K562 (cell line): ENCODE measurements at regions not wholly inside any gene's neighbourhood (a gene's known extent, or its start where the extent isn't known, plus 50 kb on each side); places are given as distances from the start of the nearest gene placed in this dataset.
A peak's percentile ranks its signal among the peaks of the same experiment; 100 is the strongest.

ENCODE experiments used
- ATAC-seq: fragments of 200-7000 bp; cut with Tn5 transposase; 3 replicates; pipeline ENCODE4 v1.9.1; 2020; ENCODE audit warnings: moderate library complexity
- BruUV-seq: library from RNA; stranded (reverse); fragments of 400-500 nt; replicated peaks from 2 replicates; lab custom pipeline; 2021; lab: Mats Ljungman, UMichigan
- CTCF ChIA-PET: fragments of 300-600 bp; formaldehyde crosslinking; extraction: SDS; loops from one replicate; lab custom pipeline; 2021; ENCODE audit warnings: low intra/inter-chr PET ratio; lab: Yijun Ruan, JAX
- POLR2A ChIA-PET: fragments of 300-600, 350-650 bp; sonication (Branson Sonifier 250); formaldehyde crosslinking; extraction: SDS; loops from one replicate; lab custom pipeline; 2021; ENCODE audit warnings: antibody characterized with exemption, inconsistent platforms; lab: Yijun Ruan, JAX
- DNase-seq, 4 experiments: peaks; one replicate each; pipeline versions ENCODE4 v3.0.0 to v3.0.0-alpha.2; 2011 to 2018; ENCODE audit warnings: low spot score in 3 of 4, mixed read lengths in 3 of 4; ENCODE audit errors: extremely low read depth in 1 of 4
- FAIRE-seq: peaks from 2 replicates; lab custom pipeline; 2011; peaks lifted over from hg19 to GRCh38; lab: Jason Lieb, UNC
- H2AFZ ChIP-seq: 2 replicates; pipeline ENCODE4 v1.6.0; 2011; ENCODE audit warnings: low read depth, low read length, control low read depth, inconsistent platforms
- H3K27ac ChIP-seq: fragments of 200-600 bp; 3 replicates; pipeline ENCODE4 v1.8.0; 2011; ENCODE audit warnings: low read depth, mild to moderate bottlenecking, control low read depth, inconsistent platforms, low read length, moderate library complexity, mixed read lengths; ENCODE audit errors: extremely low read depth
- H3K27me3 ChIP-seq, 2 experiments: fragments of 300-600 bp in 1 of 2; 2 replicates in 1 of 2; 3 replicates in 1 of 2; pipeline versions ENCODE4 v1.6.0 to v1.8.0; 2011; ENCODE audit warnings: inconsistent platforms in 2 of 2, low read length in 2 of 2, mild to moderate bottlenecking in 1 of 2, mixed read lengths in 1 of 2, moderate library complexity in 1 of 2; ENCODE audit not compliant: control insufficient read depth in 2 of 2, insufficient read depth in 2 of 2
- H3K36me3 ChIP-seq: fragments of 300-600 bp; 3 replicates; pipeline ENCODE4 v1.8.0; 2011; ENCODE audit warnings: mild to moderate bottlenecking, low read length, inconsistent platforms; ENCODE audit not compliant: control insufficient read depth, insufficient read depth
- H3K4me1 ChIP-seq, 2 experiments: fragments of 200-600 bp in 1 of 2; replicated peaks in 1 of 2; 2 replicates in 1 of 2; 3 replicates in 1 of 2; pipeline versions ENCODE4 v1.5.1 to v1.8.0; 2011; ENCODE audit warnings: inconsistent platforms in 2 of 2, low read length in 2 of 2, mild to moderate bottlenecking in 1 of 2, mixed read lengths in 1 of 2, moderate library complexity in 1 of 2; ENCODE audit not compliant: control insufficient read depth in 2 of 2, insufficient read depth in 2 of 2
- H3K4me2 ChIP-seq: 2 replicates; pipeline ENCODE4 v1.6.1; 2011; ENCODE audit warnings: low read length, control low read depth, inconsistent platforms, mixed read lengths; ENCODE audit not compliant: insufficient read depth
- H3K4me3 ChIP-seq: fragments of 200-600 bp; sonication (generic), shearing (Covaris generic); 2 replicates; pipeline ENCODE4 v1.5.1; 2016; ENCODE audit warnings: control low read depth, inconsistent platforms
- H3K79me2 ChIP-seq: fragments of 200-600 bp; 3 replicates; pipeline ENCODE4 v1.8.0; 2011; ENCODE audit warnings: low read length, inconsistent platforms; ENCODE audit not compliant: control insufficient read depth, insufficient read depth
- H3K9ac ChIP-seq, 2 experiments: 2 replicates each; pipeline versions ENCODE4 v1.6.0 to v1.6.1; 2011; ENCODE audit warnings: low read depth in 2 of 2, low read length in 2 of 2, control low read depth in 1 of 2, inconsistent platforms in 1 of 2, mild to moderate bottlenecking in 1 of 2, mixed read lengths in 1 of 2; ENCODE audit not compliant: insufficient read depth in 1 of 2
- H3K9me1 ChIP-seq: one replicate; pipeline ENCODE4 v1.6.0; 2011; ENCODE audit warnings: inconsistent platforms, mild to moderate bottlenecking, low read length, moderate library complexity; ENCODE audit not compliant: control insufficient read depth, insufficient read depth
- H3K9me3 ChIP-seq: replicated peaks from 2 replicates; pipeline ENCODE4 v1.5.1; 2011; ENCODE audit warnings: low read depth, low read length, inconsistent platforms; ENCODE audit not compliant: control insufficient read depth, insufficient read depth
- H4K20me1 ChIP-seq: replicated peaks from 2 replicates; pipeline ENCODE4 v1.6.1; 2011; ENCODE audit warnings: low read length, inconsistent platforms, mixed read lengths; ENCODE audit not compliant: control insufficient read depth, insufficient read depth
- FOXJ2 ChIP-seq: fragments of 200-800 bp; sonication (Bioruptor generic); IDR thresholded peaks from 2 replicates; pipeline ENCODE4 v1.6.1; 2016; ENCODE audit warnings: missing genetic modification characterization, missing compliant biosample characterization
- MAFF ChIP-seq: IDR thresholded peaks from 2 replicates; pipeline ENCODE4 v1.6.1; 2012; ENCODE audit warnings: low read length, improper control_type of control experiment
- NFE2L1 ChIP-seq: fragments of 450-650 bp; IDR thresholded peaks from 2 replicates; pipeline ENCODE4 v1.6.1; 2016; ENCODE audit warnings: missing genetic modification characterization, low read depth, mild to moderate bottlenecking, missing compliant biosample characterization, moderate library complexity, borderline replicate concordance
- NONO ChIP-seq, 2 experiments: fragments of 200-400 bp in 1 of 2; fragments of 450-650 bp in 1 of 2; formaldehyde crosslinking in 1 of 2; IDR thresholded peaks; 2 replicates each; pipeline ENCODE4 v1.6.1; 2017; ENCODE audit warnings: low read depth in 2 of 2, mild to moderate bottlenecking in 2 of 2, moderate library complexity in 2 of 2, low read length in 1 of 2
- PHF21A ChIP-seq: fragments of 450-650 bp; IDR thresholded peaks from 2 replicates; pipeline ENCODE4 v1.6.1; 2017; ENCODE audit warnings: low read depth, borderline replicate concordance
- POLR2AphosphoS2 ChIP-seq: IDR thresholded peaks from 2 replicates; pipeline ENCODE4 v1.6.1; 2012; ENCODE audit warnings: low read length, improper control_type of control experiment
- RERE ChIP-seq: sonication (generic); formaldehyde crosslinking; IDR thresholded peaks from 2 replicates; pipeline ENCODE4 v1.8.0; 2023; ENCODE audit warnings: missing genetic modification reagents, mild to moderate bottlenecking, borderline replicate concordance
- SMAD4 ChIP-seq: fragments of 250-450 bp; sonication (Bioruptor Pico); conservative IDR thresholded peaks from 2 replicates; pipeline ENCODE4 v1.8.0; 2021; ENCODE audit warnings: inconsistent platforms, mild to moderate bottlenecking, moderate library complexity
- TSC22D4 ChIP-seq: fragments of 450-650 bp; IDR thresholded peaks from 2 replicates; pipeline ENCODE4 v1.6.1; 2016; ENCODE audit warnings: missing genetic modification characterization, missing biosample characterization, control low read depth
- ZKSCAN8 ChIP-seq: fragments of 200-800 bp; sonication (Bioruptor generic); IDR thresholded peaks from 2 replicates; pipeline ENCODE4 v1.6.1; 2016; ENCODE audit warnings: missing genetic modification characterization, missing compliant biosample characterization
- ZNF316 ChIP-seq: fragments of 450-650 bp; IDR thresholded peaks from 2 replicates; pipeline ENCODE4 v1.6.1; 2016
- ZNF41 ChIP-seq: fragments of 250-450 bp; sonication (Bioruptor Pico); conservative IDR thresholded peaks from 2 replicates; pipeline ENCODE4 v1.4.0; 2020; ENCODE audit warnings: mild to moderate bottlenecking
- ZNF655 ChIP-seq: fragments of 250-450 bp; sonication (Bioruptor Pico); IDR thresholded peaks from 2 replicates; pipeline ENCODE4 v1.5.0; 2021
- in situ Hi-C: fragments of 300-500 bp; cut with MboI; formaldehyde crosslinking; loops from 4 replicates; pipeline ENCODE4 v1.15.0; 2018; ENCODE audit warnings: inconsistent platforms, mixed read lengths
- intact Hi-C: fragments of 100-400 bp; cut with micrococcal nuclease; formaldehyde crosslinking; loops from 2 replicates; pipeline ENCODE4 v1.14.2; 2022
- TF ChIP-seq, protein P1 (sequence below): fragments of 250-450 bp; sonication (Bioruptor Pico); IDR thresholded peaks from 2 replicates; pipeline ENCODE4 v1.8.0; 2022; ENCODE audit warnings: inconsistent platforms
- TF ChIP-seq, protein P2 (sequence below): fragments of 250-450 bp; sonication (Bioruptor Pico); IDR thresholded peaks from 2 replicates; pipeline ENCODE4 v1.6.1; 2021; ENCODE audit warnings: mild to moderate bottlenecking

DNA sequence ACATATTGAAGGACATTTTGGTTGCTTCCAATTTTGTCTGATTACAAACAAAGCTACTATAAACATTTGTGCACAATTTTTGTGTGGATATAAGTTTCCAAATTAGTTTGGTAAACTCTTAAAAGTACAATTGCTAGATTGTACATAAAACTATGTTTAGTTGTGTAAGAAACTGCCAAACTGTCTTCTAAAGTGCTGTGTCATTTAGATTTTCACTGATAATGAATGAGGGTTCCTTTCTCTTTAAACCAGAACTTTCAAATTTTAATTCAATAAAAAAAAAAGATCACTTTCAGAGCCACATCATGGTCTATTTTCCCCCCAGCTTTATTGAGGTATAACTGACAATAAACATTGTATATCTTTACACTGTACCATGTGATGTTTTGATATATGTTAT, 74.0 kb upstream of the TRPC7 start:
- FAIRE-seq (no peak), DNase-seq (no peak), ATAC-seq (no peak)
- Histone ChIP-seq H3K36me3 (no peaks in the 10 kb centered on the region), H3K4me3 (no peak overlapping the region), H3K27ac (no peak overlapping the region), H3K4me2 (no peak overlapping the region), H3K9me1 (no peaks in the 10 kb centered on the region), H4K20me1 (no peaks in the 10 kb centered on the region), H3K9ac (no peak overlapping the region), H3K79me2 (no peaks in the 10 kb centered on the region), H3K4me1 (peaks cover 0 to 3% of the 10 kb centered on the region in 2 experiments; a peak in 2 of 5 replicates), H2AFZ (peak overlapping the region; percentile 1; the same call in 1 of the 2 replicates), H3K9me3 (no peaks in the 10 kb centered on the region), H3K27me3 (no peaks in the 10 kb centered on the region; a peak in 1 of 5 replicates)
- ChIA-PET POLR2A (interaction anchor here (0.6 kb wide), 1 partner anchor 31 kb away, joined by 4 read pairs; no protein-coding TSS in a partner anchor), CTCF (no interaction called here)
- intact Hi-C loops (no loop called here), in situ Hi-C loops (no loop called here)
- BruUV-seq: no TSS peak
- TF ChIP-seq MAFF (peak; percentile 65; the same call in 1 of the 2 replicates), TSC22D4 (tag) (no peak), ZKSCAN8 (no peak), FOXJ2 (tag) (no peak), ZNF316 (peak; percentile 74), NONO (IDR thresholded peaks at IDR 0.05; ENCODE audit: low read depth in 2 of 2, low read length in 1 of 2) (no peak), ZNF41 (CRISPR knock-in tag) (no peak), RERE (CRISPR knock-in tag) (no peak), PHF21A (no peak), NFE2L1 (tag) (peak; percentile 40; the same call in 1 of the 2 replicates), SMAD4 (CRISPR knock-in tag) (no peak), ZNF655 (CRISPR knock-in tag) (no peak), POLR2AphosphoS2 (no peak)
- TF ChIP-seq, protein P1, sequence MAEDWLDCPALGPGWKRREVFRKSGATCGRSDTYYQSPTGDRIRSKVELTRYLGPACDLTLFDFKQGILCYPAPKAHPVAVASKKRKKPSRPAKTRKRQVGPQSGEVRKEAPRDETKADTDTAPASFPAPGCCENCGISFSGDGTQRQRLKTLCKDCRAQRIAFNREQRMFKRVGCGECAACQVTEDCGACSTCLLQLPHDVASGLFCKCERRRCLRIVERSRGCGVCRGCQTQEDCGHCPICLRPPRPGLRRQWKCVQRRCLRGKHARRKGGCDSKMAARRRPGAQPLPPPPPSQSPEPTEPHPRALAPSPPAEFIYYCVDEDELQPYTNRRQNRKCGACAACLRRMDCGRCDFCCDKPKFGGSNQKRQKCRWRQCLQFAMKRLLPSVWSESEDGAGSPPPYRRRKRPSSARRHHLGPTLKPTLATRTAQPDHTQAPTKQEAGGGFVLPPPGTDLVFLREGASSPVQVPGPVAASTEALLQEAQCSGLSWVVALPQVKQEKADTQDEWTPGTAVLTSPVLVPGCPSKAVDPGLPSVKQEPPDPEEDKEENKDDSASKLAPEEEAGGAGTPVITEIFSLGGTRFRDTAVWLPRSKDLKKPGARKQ (CRISPR knock-in tag): no peak
- TF ChIP-seq, protein P2, sequence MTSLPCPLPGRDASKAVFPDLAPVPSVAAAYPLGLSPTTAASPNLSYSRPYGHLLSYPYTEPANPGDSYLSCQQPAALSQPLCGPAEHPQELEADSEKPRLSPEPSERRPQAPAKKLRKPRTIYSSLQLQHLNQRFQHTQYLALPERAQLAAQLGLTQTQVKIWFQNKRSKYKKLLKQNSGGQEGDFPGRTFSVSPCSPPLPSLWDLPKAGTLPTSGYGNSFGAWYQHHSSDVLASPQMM (CRISPR knock-in tag): no peak
